ENCODE measurements at regions not wholly inside any gene's neighbourhood (a gene's known extent, or its start where the extent isn't known, plus 50 kb on each side); places are given as distances from the start of the nearest gene placed in this dataset.

GRCh38 chr18:77374446-77374805 lies 124.8 kb downstream of the GALR1 start:
- Histone ChIP-seq H3K9me3 (peaks cover 3% of the 10 kb centered on the region), H3K27ac (no peak overlapping the region), H3K27me3 (replicated peaks; ENCODE audit: insufficient read depth) (no peaks in the 10 kb centered on the region), H3K4me3 (no peak overlapping the region), H3K36me3 (no peaks in the 10 kb centered on the region), H3K4me1 (ENCODE audit: control insufficient read depth in 1 of 2, low read depth in 2 of 2) (no peaks in the 10 kb centered on the region)
- no peak for ATAC-seq (ENCODE audit: insufficient number of reproducible peaks, low FRiP score, low read depth)
- no peak for TF ChIP-seq CTCF (IDR thresholded peaks at IDR 0.05)
- no peak for DNase-seq (ENCODE audit: low spot score)

- DNase-seq (ENCODE audit: low spot score) = no peak
- Histone ChIP-seq H3K4me1 (ENCODE audit: control insufficient read depth in 1 of 2, low read depth in 2 of 2) (no peaks in the 10 kb centered on the region), H3K36me3 (no peaks in the 10 kb centered on the region), H3K27me3 (replicated peaks; ENCODE audit: insufficient read depth) (no peaks in the 10 kb centered on the region), H3K4me3 (no peak overlapping the region), H3K9me3 (no peaks in the 10 kb centered on the region), H3K27ac (no peak overlapping the region)
- no peak for ATAC-seq (ENCODE audit: insufficient number of reproducible peaks, low FRiP score, low read depth)
- no peak for TF ChIP-seq CTCF (IDR thresholded peaks at IDR 0.05)
Measured at GRCh38 chr18:77376043-77376732, 126.5 kb downstream of the GALR1 start.

- no peak for TF ChIP-seq CTCF (IDR thresholded peaks at IDR 0.05)
- no peaks in the 10 kb centered on the region for H3K36me3 ChIP-seq
- no peaks in the 10 kb centered on the region for H3K9me3 ChIP-seq
- H3K27ac ChIP-seq = no peak overlapping the region
- H3K27me3 ChIP-seq (replicated peaks; ENCODE audit: insufficient read depth) = no peaks in the 10 kb centered on the region
- ATAC-seq (ENCODE audit: insufficient number of reproducible peaks, low FRiP score, low read depth) (no peak), DNase-seq (ENCODE audit: low spot score) (no peak)
- no peaks in the 10 kb centered on the region for H3K4me1 ChIP-seq (ENCODE audit: control insufficient read depth in 1 of 2, low read depth in 2 of 2)
- no peak overlapping the region for H3K4me3 ChIP-seq
Measured at GRCh38 chr18:77376733-77377094, 127.1 kb downstream of the GALR1 start.

- ATAC-seq (ENCODE audit: insufficient number of reproducible peaks, low FRiP score, low read depth) = no peak
- Histone ChIP-seq H3K27ac (no peak overlapping the region), H3K27me3 (replicated peaks; ENCODE audit: insufficient read depth) (no peaks in the 10 kb centered on the region), H3K36me3 (no peaks in the 10 kb centered on the region), H3K4me1 (ENCODE audit: control insufficient read depth in 1 of 2, low read depth in 2 of 2) (no peaks in the 10 kb centered on the region), H3K4me3 (no peak overlapping the region), H3K9me3 (no peaks in the 10 kb centered on the region)
- TF ChIP-seq CTCF (IDR thresholded peaks at IDR 0.05) = no peak
- no peak for DNase-seq (ENCODE audit: low spot score)
Measured at GRCh38 chr18:77377813-77378212, 128.2 kb downstream of the GALR1 start.

- TF ChIP-seq CTCF (IDR thresholded peaks at IDR 0.05) = no peak
Measured at GRCh38 chr18:77379976-77380509, 130.4 kb downstream of the GALR1 start.

More at GRCh38 chr18:77379976-77380509, 130.4 kb downstream of the GALR1 start:
- no peak for ATAC-seq (ENCODE audit: insufficient number of reproducible peaks, low FRiP score, low read depth)
- Histone ChIP-seq H3K27ac (no peak overlapping the region), H3K4me1 (ENCODE audit: control insufficient read depth in 1 of 2, low read depth in 2 of 2) (no peaks in the 10 kb centered on the region), H3K27me3 (replicated peaks; ENCODE audit: insufficient read depth) (no peaks in the 10 kb centered on the region), H3K9me3 (no peaks in the 10 kb centered on the region), H3K36me3 (no peaks in the 10 kb centered on the region), H3K4me3 (no peak overlapping the region)
- DNase-seq (ENCODE audit: low spot score) = no peak
